HepG2 (cell line): ENCODE measurements at regions not wholly inside any gene's neighbourhood (a gene's known extent, or its start where the extent isn't known, plus 50 kb on each side); places are given as distances from the start of the nearest gene placed in this dataset.

Source experiments
- ATAC-seq: fragments of 200-7000 bp; cut with Tn5 transposase; 3 replicates; pipeline ENCODE4 v1.9.1; 2020; ENCODE audit warnings: mild to moderate bottlenecking, moderate library complexity
- BruUV-seq: library from RNA; stranded (reverse); fragments of 400-500 nt; replicated peaks from 2 replicates; lab custom pipeline; 2021; lab: Mats Ljungman, UMichigan
- CTCF ChIA-PET: fragments of 300-600 bp; formaldehyde crosslinking; extraction: SDS; loops from one replicate; lab custom pipeline; 2021; ENCODE audit warnings: low total read pairs, inconsistent platforms, low intra/inter-chr PET ratio; lab: Yijun Ruan, JAX
- POLR2A ChIA-PET: fragments of 350-600 bp; sonication (Branson Sonifier 250); formaldehyde crosslinking; loops from one replicate; lab custom pipeline; 2020; ENCODE audit warnings: antibody characterized with exemption, inconsistent platforms; lab: Yijun Ruan, JAX
- DNase-seq: peaks from one replicate; pipeline ENCODE4 v3.0.0-alpha.2; 2015; ENCODE audit warnings: low spot score
- FAIRE-seq: peaks from 3 replicates; lab custom pipeline; 2011; peaks lifted over from hg19 to GRCh38; lab: Jason Lieb, UNC
- H2AFZ ChIP-seq: one replicate; pipeline ENCODE4 v1.6.1; 2011; ENCODE audit warnings: low read length, inconsistent platforms
- H3K27ac ChIP-seq: fragments of 300-600 bp; 3 replicates; pipeline ENCODE4 v1.8.0; 2011; ENCODE audit warnings: mixed run types, mild to moderate bottlenecking, mixed read lengths, low read length, inconsistent platforms; ENCODE audit not compliant: insufficient read depth; ENCODE audit errors: extremely low read length
- H3K27me3 ChIP-seq, 2 experiments: fragments of 200-600 bp in 1 of 2; 2 replicates in 1 of 2; 3 replicates in 1 of 2; pipeline versions ENCODE4 v1.6.0 to v1.8.0; 2011; ENCODE audit warnings: low read length in 2 of 2, mild to moderate bottlenecking in 2 of 2, moderate library complexity in 2 of 2, inconsistent platforms in 1 of 2; ENCODE audit not compliant: insufficient read depth in 2 of 2, control insufficient read depth in 1 of 2
- H3K36me3 ChIP-seq, 2 experiments: fragments of 200-600 bp in 1 of 2; replicated peaks in 1 of 2; 2 replicates in 1 of 2; 3 replicates in 1 of 2; pipeline versions ENCODE4 v1.5.1 to v1.8.0; 2011; ENCODE audit warnings: low read length in 2 of 2, inconsistent platforms in 1 of 2; ENCODE audit not compliant: insufficient read depth in 2 of 2, control insufficient read depth in 1 of 2
- H3K4me1 ChIP-seq: 2 replicates; pipeline ENCODE4 v1.5.1; 2012; ENCODE audit warnings: low read length, inconsistent platforms; ENCODE audit not compliant: insufficient read depth
- H3K4me2 ChIP-seq: 2 replicates; pipeline ENCODE4 v1.6.0; 2011; ENCODE audit warnings: low read depth, low read length, inconsistent platforms
- H3K4me3 ChIP-seq, 3 experiments: fragments of 200-600 bp in 1 of 3; sonication (generic), shearing (Covaris generic) in 1 of 3; replicated peaks in 1 of 3; 2 replicates each; pipeline ENCODE4 v1.5.1; 2011 to 2016; ENCODE audit warnings: low read length in 3 of 3, inconsistent platforms in 2 of 3, low read depth in 2 of 3, mild to moderate bottlenecking in 2 of 3, control low read depth in 1 of 3, mixed read lengths in 1 of 3; ENCODE audit not compliant: insufficient read depth in 1 of 3
- H3K79me2 ChIP-seq: one replicate; pipeline ENCODE4 v1.6.1; 2011; ENCODE audit warnings: low read length, inconsistent platforms; ENCODE audit not compliant: insufficient read depth
- H3K9ac ChIP-seq: 2 replicates; pipeline ENCODE4 v1.6.0; 2011; ENCODE audit warnings: mild to moderate bottlenecking, low read depth, low read length, inconsistent platforms; ENCODE audit not compliant: insufficient read depth
- H3K9me3 ChIP-seq: 2 replicates; pipeline ENCODE4 v1.5.1; 2012; ENCODE audit warnings: mild to moderate bottlenecking, low read length
- H4K20me1 ChIP-seq: 2 replicates; pipeline ENCODE4 v1.6.0; 2011; ENCODE audit warnings: inconsistent platforms, mild to moderate bottlenecking, low read length, moderate library complexity; ENCODE audit not compliant: insufficient read depth
- ASH2L ChIP-seq: fragments of 300-600, 200-600 bp; sonication (generic); IDR thresholded peaks from 2 replicates; pipeline ENCODE4 v1.7.0; 2017; ENCODE audit warnings: low read depth, mild to moderate bottlenecking, moderate library complexity, mixed read lengths, low read length; ENCODE audit not compliant: insufficient read length
- DMAP1 ChIP-seq: IDR thresholded peaks from 2 replicates; pipeline ENCODE4 v1.6.1; 2016
- NRL ChIP-seq: sonication (generic); formaldehyde crosslinking; IDR thresholded peaks from 2 replicates; pipeline ENCODE4 v1.5.0; 2020; ENCODE audit warnings: missing genetic modification reagents, mild to moderate bottlenecking, moderate library complexity, borderline replicate concordance
- SMAD3 ChIP-seq: sonication (generic); formaldehyde crosslinking; IDR thresholded peaks from 2 replicates; pipeline ENCODE4 v1.4.0; 2020; ENCODE audit warnings: missing genetic modification reagents
- YEATS4 ChIP-seq: sonication (generic); formaldehyde crosslinking; IDR thresholded peaks from 2 replicates; pipeline ENCODE4 v1.4.0; 2020; ENCODE audit warnings: missing genetic modification reagents, borderline replicate concordance
- ZFP1 ChIP-seq: IDR thresholded peaks from 2 replicates; pipeline ENCODE4 v1.6.1; 2016
- ZNF292 ChIP-seq: sonication (generic); formaldehyde crosslinking; IDR thresholded peaks from 2 replicates; pipeline ENCODE4 v1.8.1; 2022; ENCODE audit warnings: mild to moderate bottlenecking, low read depth, missing genetic modification reagents, borderline replicate concordance
- ZNF326 ChIP-seq: sonication (generic); formaldehyde crosslinking; IDR thresholded peaks from 2 replicates; pipeline ENCODE4 v1.4.0; 2020; ENCODE audit warnings: missing genetic modification reagents, borderline replicate concordance
- WGBS: methylation state at CpG from one replicate; pipeline ENCODE4 v1.1.6; 2017; ENCODE audit warnings: low lambda C conversion rate; 5-methylcytosine and 5-hydroxymethylcytosine counted together
- in situ Hi-C: cut with HindIII; loops from 2 replicates; pipeline ENCODE4 v1.10.0; 2017; ENCODE audit warnings: low pct_unique_long_range_greater_than_20kb; ENCODE audit not compliant: extremely low pct_ligation_motif_present
- intact Hi-C: fragments of 100-400 bp; cut with micrococcal nuclease; formaldehyde crosslinking; loops from one replicate; pipeline ENCODE4 v1.10.0; 2022; ENCODE audit not compliant: unreplicated experiment
- TF ChIP-seq, protein P1 (sequence below): sonication (generic); IDR thresholded peaks from 2 replicates; pipeline ENCODE4 v1.6.1; 2016; ENCODE audit warnings: low read depth, borderline replicate concordance
- TF ChIP-seq, protein P2 (sequence below): sonication (generic); formaldehyde crosslinking; IDR thresholded peaks from 2 replicates; pipeline ENCODE4 v1.8.0; 2022; ENCODE audit warnings: mild to moderate bottlenecking, missing genetic modification reagents; ENCODE audit not compliant: insufficient replicate concordance
- TF ChIP-seq, protein P3 (sequence below): sonication (generic); formaldehyde crosslinking; IDR thresholded peaks from one replicate; pipeline ENCODE4 v1.5.1; 2020; ENCODE audit warnings: mild to moderate bottlenecking, missing genetic modification reagents; ENCODE audit errors: not compliant biosample characterization

DNA sequence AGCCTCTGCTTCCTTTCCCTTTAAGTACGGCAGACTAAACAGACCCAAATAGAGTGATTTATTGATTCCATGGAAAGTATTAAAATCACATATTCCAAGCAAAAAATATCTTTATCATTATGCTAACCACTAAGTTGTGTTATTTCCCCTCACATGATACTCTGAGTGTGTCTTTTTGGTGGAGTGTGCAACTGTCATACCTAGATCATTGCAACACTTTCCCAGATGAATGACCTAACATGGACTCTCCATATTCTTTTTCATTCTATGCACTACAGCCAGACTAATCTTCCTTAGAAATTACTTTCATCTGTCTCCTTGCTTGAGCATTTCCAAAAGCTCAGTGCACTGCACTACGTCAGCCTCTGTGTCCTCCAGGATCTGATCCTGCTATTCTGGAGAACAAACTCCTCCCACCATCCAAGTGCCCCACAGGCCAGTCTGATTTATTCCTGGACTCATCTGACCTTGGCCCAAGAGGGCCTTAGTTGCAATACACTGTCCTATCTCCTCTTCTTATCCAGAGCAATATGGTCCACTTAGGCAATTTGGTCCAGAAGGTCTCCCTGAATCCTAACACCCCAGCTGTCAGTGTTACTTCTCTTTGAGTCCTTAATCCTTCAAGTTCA, 263.3 kb upstream of the KLF6 start:
- Histone ChIP-seq H3K27ac (no peak overlapping the region), H2AFZ (no peak overlapping the region), H3K4me3 (no peak overlapping the region), H3K9ac (no peak overlapping the region), H3K4me2 (no peak overlapping the region), H3K27me3 (peaks cover 0 to 12% of the 10 kb centered on the region in 2 experiments; a peak in 3 of 5 replicates), H3K36me3 (no peaks in the 10 kb centered on the region), H4K20me1 (no peaks in the 10 kb centered on the region), H3K4me1 (no peaks in the 10 kb centered on the region), H3K9me3 (no peaks in the 10 kb centered on the region), H3K79me2 (no peaks in the 10 kb centered on the region)
- DNase-seq (no peak), ATAC-seq (no peak), FAIRE-seq (no peak)
- POLR2A ChIA-PET, result no interaction called here
- 2% methylated on average over 2 of the region's 2 CpGs for WGBS
- CTCF ChIA-PET, result no interaction called here
- intact Hi-C loops, result no loop called here
- in situ Hi-C loops, result no loop called here
- no TSS peak for BruUV-seq
- TF ChIP-seq ZNF292 (CRISPR knock-in tag) (no peak), SMAD3 (no peak), NRL (CRISPR knock-in tag) (no peak), DMAP1 (CRISPR knock-in tag) (no peak), ZNF326 (no peak), ASH2L (no peak), ZFP1 (CRISPR knock-in tag) (no peak), YEATS4 (CRISPR knock-in tag) (no peak)
- TF ChIP-seq, protein P1, sequence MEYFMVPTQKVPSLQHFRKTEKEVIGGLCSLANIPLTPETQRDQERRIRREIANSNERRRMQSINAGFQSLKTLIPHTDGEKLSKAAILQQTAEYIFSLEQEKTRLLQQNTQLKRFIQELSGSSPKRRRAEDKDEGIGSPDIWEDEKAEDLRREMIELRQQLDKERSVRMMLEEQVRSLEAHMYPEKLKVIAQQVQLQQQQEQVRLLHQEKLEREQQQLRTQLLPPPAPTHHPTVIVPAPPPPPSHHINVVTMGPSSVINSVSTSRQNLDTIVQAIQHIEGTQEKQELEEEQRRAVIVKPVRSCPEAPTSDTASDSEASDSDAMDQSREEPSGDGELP, result no peak
- TF ChIP-seq, protein P2, sequence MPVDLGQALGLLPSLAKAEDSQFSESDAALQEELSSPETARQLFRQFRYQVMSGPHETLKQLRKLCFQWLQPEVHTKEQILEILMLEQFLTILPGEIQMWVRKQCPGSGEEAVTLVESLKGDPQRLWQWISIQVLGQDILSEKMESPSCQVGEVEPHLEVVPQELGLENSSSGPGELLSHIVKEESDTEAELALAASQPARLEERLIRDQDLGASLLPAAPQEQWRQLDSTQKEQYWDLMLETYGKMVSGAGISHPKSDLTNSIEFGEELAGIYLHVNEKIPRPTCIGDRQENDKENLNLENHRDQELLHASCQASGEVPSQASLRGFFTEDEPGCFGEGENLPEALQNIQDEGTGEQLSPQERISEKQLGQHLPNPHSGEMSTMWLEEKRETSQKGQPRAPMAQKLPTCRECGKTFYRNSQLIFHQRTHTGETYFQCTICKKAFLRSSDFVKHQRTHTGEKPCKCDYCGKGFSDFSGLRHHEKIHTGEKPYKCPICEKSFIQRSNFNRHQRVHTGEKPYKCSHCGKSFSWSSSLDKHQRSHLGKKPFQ (CRISPR knock-in tag), result no peak
- TF ChIP-seq, protein P3, sequence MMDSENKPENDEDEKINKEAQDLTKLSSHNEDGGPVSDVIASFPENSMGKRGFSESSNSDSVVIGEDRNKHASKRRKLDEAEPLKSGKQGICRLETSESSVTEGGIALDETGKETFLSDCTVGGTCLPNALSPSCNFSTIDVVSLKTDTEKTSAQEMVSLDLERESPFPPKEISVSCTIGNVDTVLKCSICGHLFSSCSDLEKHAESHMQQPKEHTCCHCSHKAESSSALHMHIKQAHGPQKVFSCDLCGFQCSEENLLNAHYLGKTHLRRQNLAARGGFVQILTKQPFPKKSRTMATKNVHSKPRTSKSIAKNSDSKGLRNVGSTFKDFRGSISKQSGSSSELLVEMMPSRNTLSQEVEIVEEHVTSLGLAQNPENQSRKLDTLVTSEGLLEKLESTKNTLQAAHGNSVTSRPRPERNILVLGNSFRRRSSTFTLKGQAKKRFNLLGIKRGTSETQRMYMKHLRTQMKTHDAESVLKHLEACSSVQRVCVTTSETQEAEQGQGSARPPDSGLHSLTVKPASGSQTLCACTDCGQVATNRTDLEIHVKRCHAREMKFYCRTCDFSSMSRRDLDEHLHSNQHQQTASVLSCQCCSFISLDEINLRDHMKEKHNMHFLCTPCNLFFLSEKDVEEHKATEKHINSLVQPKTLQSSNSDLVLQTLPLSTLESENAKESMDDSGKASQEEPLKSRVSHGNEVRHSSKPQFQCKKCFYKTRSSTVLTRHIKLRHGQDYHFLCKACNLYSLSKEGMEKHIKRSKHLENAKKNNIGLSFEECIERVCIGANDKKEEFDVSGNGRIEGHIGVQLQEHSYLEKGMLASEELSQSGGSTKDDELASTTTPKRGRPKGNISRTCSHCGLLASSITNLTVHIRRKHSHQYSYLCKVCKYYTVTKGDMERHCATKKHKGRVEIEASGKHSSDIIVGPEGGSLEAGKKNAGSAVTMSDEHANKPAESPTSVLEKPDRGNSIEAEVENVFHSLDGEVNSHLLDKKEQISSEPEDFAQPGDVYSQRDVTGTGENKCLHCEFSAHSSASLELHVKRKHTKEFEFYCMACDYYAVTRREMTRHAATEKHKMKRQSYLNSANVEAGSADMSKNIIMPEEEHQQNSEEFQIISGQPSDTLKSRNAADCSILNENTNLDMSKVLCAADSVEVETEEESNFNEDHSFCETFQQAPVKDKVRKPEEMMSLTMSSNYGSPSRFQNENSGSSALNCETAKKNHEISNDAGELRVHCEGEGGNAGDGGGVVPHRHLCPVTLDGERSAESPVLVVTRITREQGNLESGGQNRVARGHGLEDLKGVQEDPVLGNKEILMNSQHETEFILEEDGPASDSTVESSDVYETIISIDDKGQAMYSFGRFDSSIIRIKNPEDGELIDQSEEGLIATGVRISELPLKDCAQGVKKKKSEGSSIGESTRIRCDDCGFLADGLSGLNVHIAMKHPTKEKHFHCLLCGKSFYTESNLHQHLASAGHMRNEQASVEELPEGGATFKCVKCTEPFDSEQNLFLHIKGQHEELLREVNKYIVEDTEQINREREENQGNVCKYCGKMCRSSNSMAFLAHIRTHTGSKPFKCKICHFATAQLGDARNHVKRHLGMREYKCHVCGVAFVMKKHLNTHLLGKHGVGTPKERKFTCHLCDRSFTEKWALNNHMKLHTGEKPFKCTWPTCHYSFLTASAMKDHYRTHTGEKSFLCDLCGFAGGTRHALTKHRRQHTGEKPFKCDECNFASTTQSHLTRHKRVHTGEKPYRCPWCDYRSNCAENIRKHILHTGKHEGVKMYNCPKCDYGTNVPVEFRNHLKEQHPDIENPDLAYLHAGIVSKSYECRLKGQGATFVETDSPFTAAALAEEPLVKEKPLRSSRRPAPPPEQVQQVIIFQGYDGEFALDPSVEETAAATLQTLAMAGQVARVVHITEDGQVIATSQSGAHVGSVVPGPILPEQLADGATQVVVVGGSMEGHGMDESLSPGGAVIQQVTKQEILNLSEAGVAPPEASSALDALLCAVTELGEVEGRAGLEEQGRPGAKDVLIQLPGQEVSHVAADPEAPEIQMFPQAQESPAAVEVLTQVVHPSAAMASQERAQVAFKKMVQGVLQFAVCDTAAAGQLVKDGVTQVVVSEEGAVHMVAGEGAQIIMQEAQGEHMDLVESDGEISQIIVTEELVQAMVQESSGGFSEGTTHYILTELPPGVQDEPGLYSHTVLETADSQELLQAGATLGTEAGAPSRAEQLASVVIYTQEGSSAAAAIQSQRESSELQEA (CRISPR knock-in tag), result no peak
